H9 (cell line): ENCODE measurements at regions not wholly inside any gene's neighbourhood (a gene's known extent, or its start where the extent isn't known, plus 50 kb on each side); places are given as distances from the start of the nearest gene placed in this dataset.

Experiments
- DNase-seq: peaks from one replicate; pipeline ENCODE4 v3.0.0-alpha.2; 2017
- H2AFZ ChIP-seq: one replicate; pipeline ENCODE4 v1.6.1; 2013; ENCODE audit warnings: mild to moderate bottlenecking, low read length, control low read depth, moderate library complexity
- H2AK5ac ChIP-seq: 2 replicates; pipeline ENCODE4 v1.6.1; 2013; ENCODE audit warnings: low read length, control low read depth, mixed read lengths; ENCODE audit not compliant: insufficient read length
- H2BK120ac ChIP-seq: one replicate; pipeline ENCODE4 v1.6.1; 2013; ENCODE audit warnings: low read depth, mild to moderate bottlenecking, low read length, control low read depth, inconsistent platforms; ENCODE audit not compliant: poor library complexity, severe bottlenecking
- H2BK12ac ChIP-seq: 2 replicates; pipeline ENCODE4 v1.6.1; 2013; ENCODE audit warnings: low read length, control low read depth, mixed read lengths, low read depth; ENCODE audit not compliant: insufficient read length
- H2BK15ac ChIP-seq: 2 replicates; pipeline ENCODE4 v1.6.1; 2013; ENCODE audit warnings: low read depth, low read length, control low read depth
- H2BK20ac ChIP-seq: one replicate; pipeline ENCODE4 v1.6.1; 2013; ENCODE audit warnings: low read depth, mild to moderate bottlenecking, low read length, control low read depth, inconsistent platforms; ENCODE audit not compliant: poor library complexity, severe bottlenecking
- H2BK5ac ChIP-seq: 2 replicates; pipeline ENCODE4 v1.6.1; 2013; ENCODE audit warnings: low read length, control low read depth, mixed read lengths; ENCODE audit not compliant: insufficient read length
- H3K14ac ChIP-seq: 2 replicates; pipeline ENCODE4 v1.6.1; 2013; ENCODE audit warnings: low read length, control low read depth; ENCODE audit not compliant: insufficient read depth
- H3K18ac ChIP-seq: 2 replicates; pipeline ENCODE4 v1.6.1; 2013; ENCODE audit warnings: low read depth, mild to moderate bottlenecking, mixed read lengths, low read length, control low read depth; ENCODE audit not compliant: insufficient read length
- H3K23ac ChIP-seq: 2 replicates; pipeline ENCODE4 v1.6.1; 2013; ENCODE audit warnings: low read length, control low read depth, mixed read lengths, low read depth; ENCODE audit not compliant: insufficient read length
- H3K23me2 ChIP-seq: 2 replicates; pipeline ENCODE4 v1.6.1; 2013; ENCODE audit warnings: low read depth, mild to moderate bottlenecking, mixed read lengths, low read length, control low read depth; ENCODE audit not compliant: insufficient read length, poor library complexity, severe bottlenecking
- H3K27ac ChIP-seq: 2 replicates; pipeline ENCODE4 v1.5.1; 2013; ENCODE audit warnings: low read length, control low read depth, mixed read lengths, low read depth; ENCODE audit not compliant: insufficient read length
- H3K27me3 ChIP-seq: 2 replicates; pipeline ENCODE4 v1.6.1; 2013; ENCODE audit warnings: low read length, control low read depth, inconsistent platforms; ENCODE audit not compliant: insufficient read depth
- H3K4ac ChIP-seq: 2 replicates; pipeline ENCODE4 v1.6.1; 2013; ENCODE audit warnings: low read depth, mild to moderate bottlenecking, control low read depth, inconsistent platforms, low read length, moderate library complexity
- H3K4me1 ChIP-seq: 2 replicates; pipeline ENCODE4 v1.6.1; 2013; ENCODE audit warnings: low read length, control low read depth, inconsistent platforms; ENCODE audit not compliant: insufficient read depth
- H3K4me2 ChIP-seq: 2 replicates; pipeline ENCODE4 v1.6.1; 2013; ENCODE audit warnings: low read length, control low read depth, mixed read lengths; ENCODE audit not compliant: insufficient read length, insufficient read depth
- H3K56ac ChIP-seq: 2 replicates; pipeline ENCODE4 v1.6.1; 2013; ENCODE audit warnings: low read depth, mild to moderate bottlenecking, mixed read lengths, low read length, control low read depth; ENCODE audit not compliant: insufficient read length
- H3K79me1 ChIP-seq: 2 replicates; pipeline ENCODE4 v1.6.1; 2013; ENCODE audit warnings: low read depth, mild to moderate bottlenecking, moderate library complexity, low read length, control low read depth, inconsistent platforms; ENCODE audit not compliant: insufficient read depth, poor library complexity, severe bottlenecking
- H3K79me2 ChIP-seq: 2 replicates; pipeline ENCODE4 v1.6.1; 2013; ENCODE audit warnings: low read length, control low read depth, inconsistent platforms; ENCODE audit not compliant: insufficient read depth
- H3K9ac ChIP-seq: 2 replicates; pipeline ENCODE4 v1.6.1; 2013; ENCODE audit warnings: low read length, control low read depth, mixed read lengths; ENCODE audit not compliant: insufficient read length; ENCODE audit errors: extremely low read depth
- H3K9me3 ChIP-seq: one replicate; pipeline ENCODE4 v1.6.1; 2013; ENCODE audit warnings: low read depth, low read length, inconsistent platforms; ENCODE audit not compliant: control insufficient read depth
- H3T11ph ChIP-seq: one replicate; pipeline ENCODE4 v1.6.1; 2013; ENCODE audit warnings: mild to moderate bottlenecking, low read length, control low read depth, inconsistent platforms
- H4K20me1 ChIP-seq: one replicate; pipeline ENCODE4 v1.6.1; 2013; ENCODE audit not compliant: control insufficient read depth, insufficient read length, insufficient read depth
- H4K5ac ChIP-seq: 2 replicates; pipeline ENCODE4 v1.6.1; 2013; ENCODE audit warnings: low read depth, mild to moderate bottlenecking, mixed read lengths, low read length, control low read depth; ENCODE audit not compliant: insufficient read length
- H4K8ac ChIP-seq: replicated peaks from 2 replicates; pipeline ENCODE4 v1.6.1; 2013; ENCODE audit warnings: low read length, control low read depth, mixed read lengths, low read depth; ENCODE audit not compliant: insufficient read length
- H4K91ac ChIP-seq: 2 replicates; pipeline ENCODE4 v1.6.1; 2013; ENCODE audit warnings: low read depth, mild to moderate bottlenecking, moderate library complexity, mixed read lengths, low read length, control low read depth; ENCODE audit not compliant: insufficient read length
- H3K27ac Mint-ChIP-seq, 3 experiments: 2 replicates in 2 of 3; 3 replicates in 1 of 3; pipeline ENCODE4 v1.8.0; 2020 to 2021; ENCODE audit warnings: mixed read lengths in 3 of 3, mild to moderate bottlenecking in 1 of 3, moderate library complexity in 1 of 3
- H3K27me3 Mint-ChIP-seq: 2 replicates; pipeline ENCODE4 v1.8.0; 2021; ENCODE audit warnings: low read depth, mild to moderate bottlenecking, moderate library complexity, mixed read lengths
- H3K36me3 Mint-ChIP-seq, 3 experiments: 2 replicates in 2 of 3; 3 replicates in 1 of 3; pipeline ENCODE4 v1.8.0; 2020 to 2021; ENCODE audit warnings: low read depth in 3 of 3, mixed read lengths in 3 of 3; ENCODE audit not compliant: insufficient read depth in 1 of 3
- H3K4me1 Mint-ChIP-seq, 2 experiments: 2 replicates each; pipeline ENCODE4 v1.8.0; 2020; ENCODE audit warnings: mixed read lengths in 2 of 2
- H3K4me3 Mint-ChIP-seq, 2 experiments: 2 replicates in 1 of 2; 3 replicates in 1 of 2; pipeline ENCODE4 v1.8.0; 2020 to 2021; ENCODE audit warnings: mild to moderate bottlenecking in 2 of 2, mixed read lengths in 2 of 2, moderate library complexity in 1 of 2
- H3K9me3 Mint-ChIP-seq, 2 experiments: 2 replicates in 1 of 2; 3 replicates in 1 of 2; pipeline ENCODE4 v1.8.0; 2020; ENCODE audit warnings: mild to moderate bottlenecking in 2 of 2, mixed read lengths in 2 of 2, moderate library complexity in 1 of 2
- WGBS: extraction: QIAGEN DNeasy Blood & Tissue Kit; methylation state at CpG from one replicate; pipeline ENCODE4 v1.1.7; 2013; ENCODE audit warnings: missing lambda C conversion rate, low lambda C conversion rate, mixed read lengths; ENCODE audit not compliant: insufficient read length; ENCODE audit errors: extremely low coverage; 5-methylcytosine and 5-hydroxymethylcytosine counted together
- TF ChIP-seq, protein P1 (sequence below): fragments of 200-600 bp; sonication (generic); conservative IDR thresholded peaks from 3 replicates; pipeline ENCODE4 v1.8.0; 2021; ENCODE audit warnings: antibody characterized with exemption, mild to moderate bottlenecking

GRCh38 chr18:79627750-79628294 lies 51.8 kb upstream of the CTDP1 start:
- Histone ChIP-seq H2AFZ (no peak overlapping the region), H3K18ac (no peak overlapping the region), H3K4me1 (peaks cover 2% of the 10 kb centered on the region; the same call in 1 of the 2 replicates), H2BK5ac (no peak overlapping the region), H3K4me2 (no peak overlapping the region), H3K79me1 (no peaks in the 10 kb centered on the region), H2BK12ac (no peak overlapping the region), H3K23ac (no peak overlapping the region), H4K5ac (no peak overlapping the region), H3K56ac (no peak overlapping the region), H3K14ac (no peak overlapping the region; the same call in 1 of the 2 replicates), H2AK5ac (no peak overlapping the region), H2BK20ac (no peak overlapping the region), H3K9ac (no peak overlapping the region), H2BK120ac (no peak overlapping the region), H3K23me2 (no peaks in the 10 kb centered on the region), H3K9me3 (no peaks in the 10 kb centered on the region), H3K27me3 (no peaks in the 10 kb centered on the region), H4K8ac (no peak overlapping the region), H3K27ac (no peak overlapping the region), H3T11ph (no peak overlapping the region), H4K20me1 (peaks cover 6% of the 10 kb centered on the region), H3K79me2 (no peaks in the 10 kb centered on the region), H4K91ac (no peak overlapping the region), H2BK15ac (no peak overlapping the region; the same call in 1 of the 2 replicates), H3K4ac (no peak overlapping the region)
- H3K27ac Mint-ChIP-seq, result peak overlapping the region in 2 of 3 experiments; percentile 19 to 70; a peak in 2 of 7 replicates
- no peak for DNase-seq
- H3K4me3 Mint-ChIP-seq, result no peak overlapping the region
- H3K4me1 Mint-ChIP-seq, result no peaks in the 10 kb centered on the region; a peak in 1 of 4 replicates
- no peaks in the 10 kb centered on the region; a peak in 1 of 7 replicates for H3K36me3 Mint-ChIP-seq
- H3K27me3 Mint-ChIP-seq, result peaks cover 2% of the 10 kb centered on the region; the same call in 1 of the 2 replicates
- TF ChIP-seq, protein P1, sequence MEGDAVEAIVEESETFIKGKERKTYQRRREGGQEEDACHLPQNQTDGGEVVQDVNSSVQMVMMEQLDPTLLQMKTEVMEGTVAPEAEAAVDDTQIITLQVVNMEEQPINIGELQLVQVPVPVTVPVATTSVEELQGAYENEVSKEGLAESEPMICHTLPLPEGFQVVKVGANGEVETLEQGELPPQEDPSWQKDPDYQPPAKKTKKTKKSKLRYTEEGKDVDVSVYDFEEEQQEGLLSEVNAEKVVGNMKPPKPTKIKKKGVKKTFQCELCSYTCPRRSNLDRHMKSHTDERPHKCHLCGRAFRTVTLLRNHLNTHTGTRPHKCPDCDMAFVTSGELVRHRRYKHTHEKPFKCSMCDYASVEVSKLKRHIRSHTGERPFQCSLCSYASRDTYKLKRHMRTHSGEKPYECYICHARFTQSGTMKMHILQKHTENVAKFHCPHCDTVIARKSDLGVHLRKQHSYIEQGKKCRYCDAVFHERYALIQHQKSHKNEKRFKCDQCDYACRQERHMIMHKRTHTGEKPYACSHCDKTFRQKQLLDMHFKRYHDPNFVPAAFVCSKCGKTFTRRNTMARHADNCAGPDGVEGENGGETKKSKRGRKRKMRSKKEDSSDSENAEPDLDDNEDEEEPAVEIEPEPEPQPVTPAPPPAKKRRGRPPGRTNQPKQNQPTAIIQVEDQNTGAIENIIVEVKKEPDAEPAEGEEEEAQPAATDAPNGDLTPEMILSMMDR, result no peak
- H3K9me3 Mint-ChIP-seq, result peaks cover 0 to 3% of the 10 kb centered on the region in 2 experiments; a peak in 2 of 5 replicates
- WGBS, result no CpG with 5 or more reads among the region's 19 CpGs
